GM19468 (cell line): ENCODE measurements at regions not wholly inside any gene's neighbourhood (a gene's known extent, or its start where the extent isn't known, plus 50 kb on each side); places are given as distances from the start of the nearest gene placed in this dataset.
"Not testable (repeated sequence)": the region's sequence is repeated elsewhere in the genome, so short reads cannot be mapped to it uniquely, and the experiment has no call there.

Experiments
- ATAC-seq: cut with Tn5 transposase; IDR thresholded peaks from one replicate; pipeline ENCODE4 v1.9.1; 2021; ENCODE audit warnings: mild to moderate bottlenecking, moderate library complexity, moderate number of reproducible peaks; ENCODE audit not compliant: unreplicated experiment; ENCODE audit errors: extremely low read depth

DNA sequence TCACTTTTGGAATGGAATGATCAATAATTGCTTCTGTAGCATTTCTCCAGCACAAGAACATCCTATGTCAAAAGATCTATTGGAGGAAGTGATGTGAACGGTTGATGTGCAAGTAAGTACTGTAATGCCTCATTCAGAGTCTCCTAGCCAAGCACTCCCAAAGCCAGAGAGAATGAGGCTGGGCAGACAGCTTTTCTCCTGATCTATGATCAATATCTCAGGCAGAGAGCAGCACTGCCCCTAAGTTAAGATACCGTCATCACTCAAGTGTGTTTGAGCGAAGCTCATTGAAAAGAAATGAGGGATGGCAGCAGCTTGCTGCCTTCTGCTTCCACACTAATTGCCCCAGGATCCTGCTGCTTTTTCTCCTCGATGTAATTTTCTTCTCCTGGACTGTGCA is 324.1 kb upstream of the GRAMD2B start:
- ATAC-seq = no peak

DNA sequence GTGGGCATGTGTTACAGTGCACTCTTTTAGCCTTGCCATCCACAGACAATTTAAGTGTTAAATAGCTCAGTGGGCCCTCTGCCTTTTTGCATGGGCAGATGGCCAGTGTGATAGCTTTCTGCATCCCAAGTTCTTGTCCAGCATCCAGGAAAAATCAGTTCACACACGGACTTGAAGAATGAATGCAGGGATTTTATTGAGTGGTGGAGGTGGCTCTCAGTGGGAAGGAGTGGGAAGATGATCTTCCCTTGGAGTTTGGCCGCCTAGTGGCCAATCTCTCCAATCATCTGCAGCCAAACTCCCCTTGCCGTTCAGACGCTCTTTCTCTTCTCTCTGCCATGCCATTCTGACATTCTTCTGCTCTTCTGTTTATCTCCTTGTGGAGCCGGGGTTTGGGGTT is 322.4 kb upstream of the GRAMD2B start:
- ATAC-seq = no peak

DNA sequence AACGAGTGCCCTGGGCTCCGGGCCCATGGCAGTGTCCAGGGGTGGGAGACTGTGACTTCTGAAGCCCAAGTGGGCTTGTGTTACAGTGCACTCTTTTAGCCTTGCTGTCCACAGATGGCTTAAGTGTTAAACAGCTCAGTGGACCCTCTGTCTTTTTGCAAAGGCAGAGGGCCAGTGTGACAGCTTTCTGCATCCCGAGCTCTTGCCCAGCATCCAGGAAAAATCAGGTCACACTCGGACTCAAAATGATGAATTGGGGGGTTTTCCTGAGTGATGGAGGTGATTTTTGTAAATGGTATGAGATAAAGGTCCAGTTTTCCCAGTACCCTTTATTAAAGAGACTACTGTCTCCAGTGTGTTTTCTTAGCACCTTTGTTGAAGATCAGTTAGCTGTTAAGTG is 321.3 kb upstream of the GRAMD2B start:
- no peak for ATAC-seq

DNA sequence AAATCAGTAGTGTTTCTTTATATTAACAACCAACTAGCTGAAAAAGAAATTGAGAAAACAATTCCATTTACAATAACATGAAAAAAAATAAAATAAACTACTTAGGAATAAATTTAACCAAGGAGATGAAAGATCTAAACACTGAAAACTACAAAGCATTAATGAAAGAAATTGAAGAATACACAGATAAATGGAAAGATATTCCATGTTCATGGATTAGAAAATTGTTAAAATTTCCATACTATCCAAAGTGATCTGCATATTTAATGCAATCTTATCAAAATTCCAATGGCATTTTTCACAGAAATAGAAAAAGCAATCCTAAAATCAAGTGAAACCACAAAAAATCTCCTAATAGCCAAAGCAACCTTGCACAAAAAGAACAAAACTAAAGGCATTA is 320.2 kb upstream of the GRAMD2B start:
- no peak for ATAC-seq

DNA sequence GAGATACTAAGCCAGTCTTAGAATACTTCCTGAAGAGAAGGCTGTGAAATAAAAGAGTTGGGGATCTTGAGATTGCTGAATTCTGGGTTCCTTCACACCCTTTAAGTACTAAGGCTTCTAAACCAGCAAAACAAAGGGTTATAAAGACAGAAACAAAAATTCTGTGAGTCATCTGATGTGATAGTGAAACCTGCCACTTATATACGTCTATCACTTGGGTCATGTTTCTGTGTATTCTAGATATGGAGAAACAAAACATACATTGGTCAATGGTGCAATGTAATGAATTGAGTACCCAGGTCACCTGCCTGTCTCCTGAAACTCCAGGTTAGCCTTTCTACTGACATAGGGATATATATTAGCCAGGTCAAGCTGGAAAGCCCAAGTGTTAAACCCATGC is 319.3 kb upstream of the GRAMD2B start:
- no peak for ATAC-seq

DNA sequence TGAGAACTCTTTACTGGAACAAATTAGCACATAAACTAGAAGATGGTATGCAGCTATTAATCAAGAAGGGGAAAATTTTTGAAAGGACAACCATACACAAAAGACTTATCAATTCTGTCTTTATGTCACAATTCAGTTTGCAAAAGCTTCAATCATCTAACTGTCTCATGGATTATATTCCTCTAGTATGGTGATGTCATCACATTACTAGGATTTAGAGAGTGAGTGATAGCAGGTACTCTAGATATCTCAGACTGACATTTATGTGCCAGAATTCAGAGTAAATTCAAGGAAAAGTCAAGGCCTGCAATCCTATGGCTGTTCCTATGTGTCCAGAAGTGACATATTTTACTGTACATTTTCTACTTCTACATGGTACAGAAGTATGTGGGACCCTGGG is 318.9 kb upstream of the GRAMD2B start:
- no peak for ATAC-seq

DNA sequence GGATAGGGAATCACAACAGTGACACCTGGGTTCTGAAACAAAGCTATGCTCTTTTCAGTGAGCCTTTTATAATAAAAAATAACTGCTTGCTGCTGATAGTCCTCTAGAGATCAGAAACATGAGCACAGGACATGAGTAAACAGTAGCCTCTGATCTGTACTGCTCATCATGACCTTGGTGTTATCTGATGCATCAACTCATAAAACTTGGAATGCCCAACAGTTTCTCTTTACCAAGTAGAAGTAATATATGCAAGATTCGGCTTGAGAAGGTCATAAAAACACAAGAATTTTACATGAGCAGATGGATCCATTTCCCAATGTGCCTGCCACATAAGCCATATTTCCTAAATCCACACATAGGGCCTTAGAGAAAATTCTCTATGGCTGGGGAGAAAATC is 318.3 kb upstream of the GRAMD2B start:
- ATAC-seq = no peak

DNA sequence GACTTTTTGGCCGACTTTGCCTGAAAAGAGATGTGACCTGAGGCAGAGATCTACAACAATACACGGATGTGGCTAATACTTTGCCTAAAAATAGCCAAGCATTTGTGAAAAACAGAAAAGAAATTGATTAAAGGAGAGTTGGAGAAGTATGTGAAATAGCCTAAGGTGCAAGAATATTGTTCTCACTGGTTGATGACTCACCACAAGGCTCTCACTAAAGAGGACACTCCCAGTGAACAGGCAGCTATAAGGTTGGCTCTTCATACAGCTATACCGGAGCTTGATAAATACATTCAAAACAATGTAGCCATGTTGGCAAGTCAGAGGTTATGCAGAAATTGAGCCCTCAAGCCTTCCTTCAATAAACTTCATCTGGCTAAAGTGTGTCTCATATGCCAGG is 317.2 kb upstream of the GRAMD2B start:
- ATAC-seq = no peak

DNA sequence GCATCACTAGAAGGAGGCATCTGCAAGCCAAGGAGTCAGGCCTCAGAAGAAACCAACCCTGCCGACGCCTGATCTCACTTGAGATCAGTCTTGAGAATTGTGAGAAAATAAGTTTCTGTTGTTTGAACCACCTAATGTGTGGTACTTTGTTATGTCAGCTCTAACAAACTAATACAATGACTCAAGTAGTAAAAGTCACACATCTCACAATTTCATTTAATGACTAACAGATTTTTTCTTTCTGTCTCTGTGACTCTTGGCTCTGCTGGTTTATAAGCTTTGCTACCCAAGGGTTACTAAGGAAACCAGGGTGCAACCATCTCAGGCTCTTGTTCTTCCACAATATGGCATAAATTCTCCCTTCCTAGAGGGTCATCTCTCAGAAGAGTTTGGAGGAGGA is 315.8 kb upstream of the GRAMD2B start:
- ATAC-seq = no peak

DNA sequence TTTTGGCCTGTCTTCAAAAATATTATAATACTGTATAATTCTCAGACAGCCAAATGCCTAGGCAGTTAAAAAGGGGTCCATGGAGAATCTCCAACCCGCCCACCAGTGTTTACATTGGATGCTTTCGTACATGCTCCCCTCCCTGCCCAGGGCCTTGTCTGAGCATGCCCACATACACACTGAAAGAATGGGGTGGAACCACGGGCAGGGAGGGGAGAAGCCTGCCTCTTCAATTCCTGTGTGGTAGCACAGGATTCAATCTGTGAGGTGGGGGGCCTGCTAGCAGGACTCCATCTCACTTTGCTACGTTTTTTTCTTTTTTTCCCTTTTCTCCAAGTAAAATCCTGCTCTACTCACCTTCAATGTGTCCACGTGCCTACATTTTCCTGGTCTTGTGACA is 314.7 kb upstream of the GRAMD2B start:
- no peak for ATAC-seq

DNA sequence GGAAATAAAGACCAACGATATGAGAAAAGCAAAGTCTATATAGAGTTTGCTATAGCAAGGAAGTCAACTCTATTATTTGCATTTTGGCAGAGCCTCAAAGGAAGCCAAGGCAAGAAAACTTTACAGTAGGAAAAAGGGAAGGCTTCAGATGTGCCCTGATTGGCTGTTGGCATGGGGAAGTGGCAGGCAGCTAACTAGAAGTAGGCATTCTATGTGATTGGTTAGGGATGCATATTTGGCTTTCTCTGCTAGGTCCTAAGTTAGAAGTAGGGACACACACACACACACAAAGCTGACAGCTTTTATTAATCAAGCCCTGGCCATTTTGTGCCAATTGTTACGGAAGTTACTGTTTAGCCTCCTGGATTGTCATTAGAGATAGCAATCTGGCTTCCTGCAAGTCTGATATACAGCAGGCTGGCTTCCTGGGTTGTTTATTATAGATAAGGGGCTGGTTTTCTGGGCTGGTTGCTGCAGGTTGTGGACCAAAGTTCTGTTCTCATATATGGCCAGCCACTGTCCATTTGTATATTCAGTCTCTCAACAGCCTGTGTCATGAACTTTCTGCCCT is 308.1 kb upstream of the GRAMD2B start:
- no peak for ATAC-seq

DNA sequence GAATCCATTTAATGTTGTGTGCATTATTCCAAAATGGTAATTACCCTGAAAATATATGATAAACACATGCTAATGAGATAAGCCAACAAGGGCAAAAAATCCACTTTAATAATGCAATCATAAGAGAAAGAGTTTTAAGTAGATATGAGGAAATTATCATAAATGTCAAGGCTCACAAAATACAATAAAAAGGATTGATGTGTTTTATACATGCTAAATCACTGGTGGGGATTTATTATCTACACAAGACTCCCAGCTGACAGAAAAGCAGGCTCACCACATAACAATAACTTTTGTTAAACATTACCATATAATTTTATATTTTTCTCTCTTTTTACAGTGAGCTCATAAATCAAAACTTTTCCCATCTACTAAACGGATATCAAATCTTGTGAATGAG is 306.2 kb upstream of the GRAMD2B start:
- ATAC-seq = no peak

DNA sequence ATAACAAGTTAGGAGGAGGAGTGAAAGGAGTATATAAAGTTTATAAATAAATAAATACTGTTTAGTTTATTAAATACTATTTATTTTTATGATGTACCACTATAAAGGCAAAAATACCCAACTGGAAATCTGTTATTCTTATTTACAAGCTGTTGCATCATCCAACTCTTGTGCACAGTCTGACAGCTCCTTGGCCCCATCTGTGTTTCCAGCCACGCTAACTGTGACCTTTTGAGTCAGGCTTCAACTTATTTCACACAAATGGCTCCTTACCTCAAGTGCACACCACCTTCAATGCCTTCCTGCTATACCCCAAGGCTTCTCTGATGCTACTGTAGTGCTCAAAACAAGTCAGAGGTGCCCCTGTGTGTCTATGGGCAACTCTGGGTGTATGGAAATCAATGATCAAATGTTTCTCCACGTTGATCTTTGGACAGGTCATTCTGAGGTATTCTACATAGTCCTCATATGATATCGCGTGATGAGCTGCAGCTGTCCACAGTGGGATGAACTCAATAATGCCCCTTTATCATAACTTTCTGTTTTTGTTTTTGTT is 303.2 kb upstream of the GRAMD2B start:
- no peak for ATAC-seq

DNA sequence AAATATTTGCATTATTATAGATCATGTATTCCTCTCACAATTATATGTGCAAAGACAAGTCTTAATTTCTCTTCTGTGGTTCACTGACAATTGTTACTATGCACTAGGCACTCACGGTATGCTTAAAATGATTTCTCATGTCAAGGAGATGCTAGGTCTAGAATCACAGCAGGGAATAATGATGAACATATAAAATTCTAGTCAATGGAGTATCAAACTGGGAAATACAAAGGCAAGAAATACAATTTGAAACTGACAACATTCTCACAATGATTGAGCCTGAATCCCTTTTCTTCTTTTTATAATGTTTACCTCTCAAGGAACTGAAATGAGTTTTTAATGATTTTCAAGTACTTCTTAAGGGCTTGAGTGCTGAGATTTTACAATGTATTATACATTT is 302.3 kb upstream of the GRAMD2B start:
- ATAC-seq = no peak

DNA sequence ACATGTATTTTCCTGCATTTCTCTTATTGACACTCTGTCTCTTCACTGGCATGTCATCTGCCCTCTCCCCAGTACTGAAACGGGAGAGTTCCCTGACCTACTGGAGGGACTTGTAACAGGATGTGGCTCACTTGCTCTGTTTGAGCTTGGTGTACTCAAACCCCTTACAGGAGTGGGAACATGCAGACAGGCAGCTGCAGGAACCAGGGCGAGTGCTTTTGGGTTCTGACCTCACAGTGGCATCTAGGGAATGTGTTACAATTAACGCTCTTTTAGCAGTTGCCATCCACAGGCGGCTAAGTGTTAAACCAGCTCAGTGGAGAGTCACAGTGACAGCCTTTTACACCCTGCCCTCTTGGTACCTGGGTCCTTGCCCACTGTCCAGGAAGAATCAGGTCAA is 300.3 kb upstream of the GRAMD2B start:
- no peak for ATAC-seq

DNA sequence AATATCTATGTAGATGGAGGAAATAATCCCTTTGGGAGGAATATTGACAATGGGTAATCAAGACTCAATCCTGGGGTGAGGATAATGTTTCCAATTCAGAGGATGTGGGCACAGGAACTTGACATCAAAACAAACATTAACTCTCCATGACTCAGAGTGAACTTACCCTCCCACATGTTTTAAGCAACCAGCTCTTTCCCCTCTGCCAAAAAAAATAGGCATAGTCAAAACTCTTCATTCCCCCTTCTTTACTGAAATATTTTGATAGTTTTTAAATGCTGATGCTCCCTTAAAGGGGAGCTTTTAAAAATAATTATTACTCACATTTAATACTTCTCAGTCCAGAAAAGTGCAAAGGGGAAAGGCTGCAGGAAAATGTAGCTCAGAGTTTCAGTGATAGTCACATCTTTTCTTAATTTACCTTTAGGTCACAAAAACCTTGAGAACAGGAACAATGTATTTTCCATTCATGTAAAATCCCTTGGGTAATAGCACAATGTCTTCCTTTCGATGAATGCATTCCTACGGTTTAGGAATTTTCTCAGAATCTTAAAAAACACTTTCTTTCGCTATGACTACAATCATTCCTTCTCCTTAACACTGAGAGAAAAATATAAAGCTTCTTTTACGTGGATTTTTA is 298.4 kb upstream of the GRAMD2B start:
- no peak for ATAC-seq

DNA sequence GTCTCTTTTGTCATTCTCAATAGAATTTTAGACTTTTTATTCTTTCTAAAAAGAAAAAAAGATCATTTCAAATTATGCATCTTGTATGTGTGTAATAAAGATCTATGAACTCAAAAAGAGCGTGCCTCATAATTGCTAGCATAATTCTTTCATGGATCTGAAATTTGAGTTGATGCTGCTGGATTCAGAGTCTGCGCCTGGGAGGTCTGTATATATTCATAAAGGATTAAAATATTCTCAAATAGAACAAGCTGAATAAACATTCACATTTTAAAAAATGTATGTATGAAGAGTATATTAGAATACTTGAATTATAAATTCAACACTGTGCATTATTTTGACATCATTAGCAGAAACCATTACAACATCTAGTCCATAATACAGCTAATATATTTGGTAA is 297.8 kb upstream of the GRAMD2B start:
- no peak for ATAC-seq

DNA sequence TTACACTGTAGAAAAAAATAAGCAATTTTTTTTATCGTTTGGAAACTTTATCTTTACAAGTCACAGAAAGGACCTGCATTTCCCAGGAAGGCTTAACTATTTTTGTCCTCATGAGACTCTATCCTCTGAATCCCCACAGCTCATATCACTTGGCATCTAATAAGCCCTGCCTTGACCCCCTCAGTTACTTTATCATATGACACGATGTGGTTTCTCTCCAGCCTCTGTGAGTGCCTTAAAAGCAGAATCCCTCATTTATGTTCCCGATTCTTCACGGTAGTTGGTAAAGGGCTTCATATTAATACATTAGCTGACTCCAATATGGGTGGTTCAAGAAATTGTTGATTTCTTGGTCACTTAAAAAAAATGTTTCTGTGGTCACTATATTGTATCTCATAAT is 296.6 kb upstream of the GRAMD2B start:
- ATAC-seq = no peak

DNA sequence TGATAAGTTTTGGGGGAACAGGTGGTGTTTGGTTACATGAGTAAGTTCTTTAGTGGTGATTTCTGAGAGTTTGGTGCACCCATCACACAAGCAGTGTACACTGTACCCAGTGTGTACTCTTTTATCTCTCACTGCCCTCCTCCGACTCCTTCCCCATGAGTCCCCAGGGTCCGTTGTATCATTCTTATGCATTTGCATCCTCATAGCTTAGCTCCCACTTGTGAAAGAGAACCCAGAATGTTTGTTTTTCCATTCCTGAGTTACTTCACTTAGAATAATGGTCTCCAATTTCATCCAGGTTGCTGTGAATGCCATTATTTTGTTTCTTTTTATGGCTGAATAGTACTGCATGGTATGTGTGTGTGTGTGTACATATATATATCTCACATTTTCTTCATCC is 295.8 kb upstream of the GRAMD2B start:
- ATAC-seq = not testable (repeated sequence)

DNA sequence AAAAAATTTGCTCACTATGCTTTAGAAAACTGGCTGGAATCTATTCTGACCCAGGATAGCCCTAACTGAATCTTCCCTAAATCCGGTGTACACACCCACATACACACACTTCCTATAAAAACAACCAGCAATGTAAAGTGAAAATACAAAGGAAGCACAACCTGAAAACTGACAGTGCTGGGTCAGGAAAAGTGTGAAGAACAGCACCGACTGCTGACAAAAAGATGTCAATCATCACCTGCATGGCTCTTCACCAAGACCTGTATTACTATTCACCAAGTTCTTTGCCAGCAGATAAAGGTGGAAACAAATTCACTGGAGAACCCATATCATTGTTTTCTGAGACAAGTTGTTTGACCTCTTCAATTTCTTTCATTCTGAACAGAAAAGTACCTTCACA is 293.8 kb upstream of the GRAMD2B start:
- ATAC-seq = no peak

DNA sequence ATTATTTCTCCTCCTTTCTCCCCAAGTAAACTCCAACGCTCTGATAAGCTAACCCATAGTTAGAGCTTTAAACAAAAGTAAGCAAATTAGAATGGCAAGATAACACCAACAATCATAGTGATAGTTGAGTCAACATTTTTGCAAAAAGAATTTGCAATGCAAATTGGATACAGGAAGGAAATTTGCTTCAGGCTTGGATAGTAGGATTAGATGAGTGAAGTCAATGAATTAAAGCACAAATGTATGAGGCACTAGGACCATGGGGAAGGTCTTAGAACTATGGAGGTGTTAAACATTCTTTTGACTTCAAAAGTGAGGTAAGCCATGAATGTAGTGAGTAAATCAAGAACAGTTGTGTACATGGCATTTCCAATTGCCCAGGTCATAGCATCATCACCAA is 289.8 kb upstream of the GRAMD2B start:
- no peak for ATAC-seq

DNA sequence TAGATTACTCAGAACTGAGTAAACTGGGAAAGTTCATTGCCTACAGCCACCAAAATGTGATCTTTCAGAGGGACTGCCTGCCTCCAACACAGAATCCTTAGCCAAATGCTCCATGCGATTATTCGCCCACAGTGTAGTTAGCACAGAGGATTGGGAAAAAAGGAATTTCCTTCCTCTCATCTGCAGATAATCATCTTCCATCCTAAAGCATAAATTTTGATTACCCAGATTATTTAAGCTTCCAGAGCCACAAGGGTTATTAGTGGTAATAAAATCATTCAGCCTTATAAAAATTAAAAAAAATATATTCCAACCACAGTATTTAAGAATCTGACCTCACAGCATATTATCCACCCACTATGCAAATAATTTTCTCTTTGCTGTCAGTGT is 285.3 kb upstream of the GRAMD2B start:
- no peak for ATAC-seq
